Retinal pigment epithelial cell (primary cell): ENCODE measurements at regions not wholly inside any gene's neighbourhood (a gene's known extent, or its start where the extent isn't known, plus 50 kb on each side); places are given as distances from the start of the nearest gene placed in this dataset.

ENCODE experiments used
- DNase-seq: peaks from one replicate; pipeline ENCODE4 v3.0.0-alpha.2; 2010; ENCODE audit warnings: low read depth
- H3K4me3 ChIP-seq: 2 replicates; pipeline ENCODE4 v1.5.1; 2011; ENCODE audit warnings: mild to moderate bottlenecking, low read length, control low read depth, moderate library complexity
- CTCF ChIP-seq: conservative IDR thresholded peaks from 2 replicates; pipeline ENCODE4 v1.5.1; 2011; ENCODE audit warnings: low read depth, low read length, control low read depth, inconsistent platforms

GRCh38 chr13:88627071-88627470 lies 955.9 kb downstream of the SLITRK5 start:
- H3K4me3 ChIP-seq, result no peak overlapping the region
- DNase-seq, result no peak
- no peak for TF ChIP-seq CTCF

GRCh38 chr13:88628882-88629281 lies 957.7 kb downstream of the SLITRK5 start:
- H3K4me3 ChIP-seq, result no peak overlapping the region
- no peak for TF ChIP-seq CTCF
- DNase-seq, result no peak

- no peak for DNase-seq
- no peak overlapping the region for H3K4me3 ChIP-seq
- TF ChIP-seq CTCF, result no peak
Measured at GRCh38 chr13:88637935-88638334, 966.8 kb downstream of the SLITRK5 start.

GRCh38 chr13:88643233-88643632 lies 972.1 kb downstream of the SLITRK5 start:
- no peak for TF ChIP-seq CTCF
- no peak overlapping the region for H3K4me3 ChIP-seq

GRCh38 chr13:88648598-88649373 lies 977.6 kb downstream of the SLITRK5 start:
- DNase-seq, result no peak
- no peak for TF ChIP-seq CTCF
- H3K4me3 ChIP-seq, result no peak overlapping the region

More at GRCh38 chr13:88643233-88643632, 972.1 kb downstream of the SLITRK5 start:
- no peak for DNase-seq

GRCh38 chr13:88649855-88650254 lies 978.7 kb downstream of the SLITRK5 start:
- no peak overlapping the region for H3K4me3 ChIP-seq
- DNase-seq, result no peak
- TF ChIP-seq CTCF, result no peak

- TF ChIP-seq CTCF, result no peak
- DNase-seq, result no peak
- no peak overlapping the region for H3K4me3 ChIP-seq
Measured at GRCh38 chr13:88651531-88651930, 980.4 kb downstream of the SLITRK5 start.
